OCI-LY3 (cell line): ENCODE measurements at regions not wholly inside any gene's neighbourhood (a gene's known extent, or its start where the extent isn't known, plus 50 kb on each side); places are given as distances from the start of the nearest gene placed in this dataset.

ENCODE experiments used
- H2AFZ ChIP-seq: fragments of 200-600, 300-600 bp; shearing (Covaris generic); 2 replicates; pipeline ENCODE4 v1.6.0; 2014; ENCODE audit warnings: antibody characterized with exemption, low read depth, low read length
- H3K27ac ChIP-seq: fragments of 200-600, 300-600 bp; sonication (generic); 2 replicates; pipeline ENCODE4 v1.5.1; 2014; ENCODE audit warnings: mild to moderate bottlenecking, low read length, moderate library complexity, mixed read lengths
- H3K27me3 ChIP-seq: fragments of 200-600, 300-600 bp; sonication (generic); 2 replicates; pipeline ENCODE4 v1.6.1; 2014; ENCODE audit warnings: low read depth, low read length, mixed read lengths
- H3K36me3 ChIP-seq: fragments of 200-600, 300-600 bp; sonication (generic); replicated peaks from 2 replicates; pipeline ENCODE3; 2014; ENCODE audit warnings: low read depth, low read length, mixed read lengths
- H3K4me1 ChIP-seq: fragments of 300-600, 200-600 bp; sonication (generic); 2 replicates; pipeline ENCODE4 v1.6.1; 2014; ENCODE audit warnings: low read length, mixed read lengths
- H3K4me2 ChIP-seq: fragments of 200-600, 300-600 bp; sonication (generic); 2 replicates; pipeline ENCODE4 v1.6.1; 2014; ENCODE audit warnings: low read length, mixed read lengths
- H3K4me3 ChIP-seq: fragments of 300-600, 200-600 bp; sonication (generic); 2 replicates; pipeline ENCODE4 v1.5.1; 2014; ENCODE audit warnings: antibody characterized with exemption, mild to moderate bottlenecking, low read length, moderate library complexity
- H3K79me2 ChIP-seq: fragments of 300-600, 200-600 bp; shearing (Covaris generic); 2 replicates; pipeline ENCODE4 v1.6.1; 2014; ENCODE audit warnings: mild to moderate bottlenecking, low read length, mixed read lengths
- H3K9ac ChIP-seq: fragments of 300-600, 200-600 bp; shearing (Covaris generic); 2 replicates; pipeline ENCODE4 v1.6.0; 2014; ENCODE audit warnings: mild to moderate bottlenecking, low read length, moderate library complexity
- H3K9me3 ChIP-seq: fragments of 200-600, 300-600 bp; shearing (Covaris generic); 2 replicates; pipeline ENCODE4 v1.6.1; 2014; ENCODE audit warnings: low read length, mixed read lengths; ENCODE audit not compliant: insufficient read depth
- H4K20me1 ChIP-seq: fragments of 200-600, 300-600 bp; sonication (generic); 2 replicates; pipeline ENCODE4 v1.6.1; 2016; ENCODE audit warnings: low read length, mixed read lengths; ENCODE audit not compliant: insufficient read depth
- EZH2phosphoT487 ChIP-seq: fragments of 200-600 bp; shearing (Covaris generic); IDR thresholded peaks from 2 replicates; pipeline ENCODE4 v1.6.1; 2018; ENCODE audit warnings: antibody characterized with exemption, mixed run types, low read depth
- TF ChIP-seq, protein P1 (sequence below): fragments of 200-600, 300-600 bp; sonication (generic); IDR thresholded peaks from 2 replicates; pipeline ENCODE4 v1.5.1; 2014; ENCODE audit warnings: antibody characterized with exemption, low read length, low read depth

DNA sequence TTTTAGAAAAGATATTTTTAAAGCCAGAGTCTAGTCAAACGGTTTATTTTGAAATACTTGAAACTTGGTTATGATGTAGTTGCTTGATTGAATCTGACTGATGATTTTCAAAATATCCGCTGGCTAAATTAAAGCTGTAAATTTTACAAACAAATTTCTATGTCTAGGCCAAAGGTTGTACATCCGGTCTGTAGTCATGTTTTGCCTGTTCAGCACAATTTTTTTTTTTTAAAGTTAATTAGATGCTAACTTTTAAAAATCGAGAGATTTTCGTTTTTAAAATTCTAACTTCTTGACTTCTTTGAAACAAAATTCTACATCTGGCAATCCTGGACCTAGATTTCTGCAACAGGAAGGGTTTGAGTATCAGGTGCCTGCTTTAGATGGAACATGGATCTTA, 412.4 kb downstream of the TXNL1 start:
- Histone ChIP-seq H3K36me3 (peaks cover 33% of the 10 kb centered on the region), H3K9ac (no peak overlapping the region), H4K20me1 (no peaks in the 10 kb centered on the region), H3K4me3 (no peak overlapping the region), H3K27ac (no peak overlapping the region), H3K4me2 (no peak overlapping the region), H3K4me1 (no peaks in the 10 kb centered on the region), H3K9me3 (peaks cover 35% of the 10 kb centered on the region), H3K27me3 (no peaks in the 10 kb centered on the region), H2AFZ (no peak overlapping the region), H3K79me2 (no peaks in the 10 kb centered on the region)
- TF ChIP-seq EZH2phosphoT487 = no peak
- TF ChIP-seq, protein P1, sequence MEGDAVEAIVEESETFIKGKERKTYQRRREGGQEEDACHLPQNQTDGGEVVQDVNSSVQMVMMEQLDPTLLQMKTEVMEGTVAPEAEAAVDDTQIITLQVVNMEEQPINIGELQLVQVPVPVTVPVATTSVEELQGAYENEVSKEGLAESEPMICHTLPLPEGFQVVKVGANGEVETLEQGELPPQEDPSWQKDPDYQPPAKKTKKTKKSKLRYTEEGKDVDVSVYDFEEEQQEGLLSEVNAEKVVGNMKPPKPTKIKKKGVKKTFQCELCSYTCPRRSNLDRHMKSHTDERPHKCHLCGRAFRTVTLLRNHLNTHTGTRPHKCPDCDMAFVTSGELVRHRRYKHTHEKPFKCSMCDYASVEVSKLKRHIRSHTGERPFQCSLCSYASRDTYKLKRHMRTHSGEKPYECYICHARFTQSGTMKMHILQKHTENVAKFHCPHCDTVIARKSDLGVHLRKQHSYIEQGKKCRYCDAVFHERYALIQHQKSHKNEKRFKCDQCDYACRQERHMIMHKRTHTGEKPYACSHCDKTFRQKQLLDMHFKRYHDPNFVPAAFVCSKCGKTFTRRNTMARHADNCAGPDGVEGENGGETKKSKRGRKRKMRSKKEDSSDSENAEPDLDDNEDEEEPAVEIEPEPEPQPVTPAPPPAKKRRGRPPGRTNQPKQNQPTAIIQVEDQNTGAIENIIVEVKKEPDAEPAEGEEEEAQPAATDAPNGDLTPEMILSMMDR = no peak

DNA sequence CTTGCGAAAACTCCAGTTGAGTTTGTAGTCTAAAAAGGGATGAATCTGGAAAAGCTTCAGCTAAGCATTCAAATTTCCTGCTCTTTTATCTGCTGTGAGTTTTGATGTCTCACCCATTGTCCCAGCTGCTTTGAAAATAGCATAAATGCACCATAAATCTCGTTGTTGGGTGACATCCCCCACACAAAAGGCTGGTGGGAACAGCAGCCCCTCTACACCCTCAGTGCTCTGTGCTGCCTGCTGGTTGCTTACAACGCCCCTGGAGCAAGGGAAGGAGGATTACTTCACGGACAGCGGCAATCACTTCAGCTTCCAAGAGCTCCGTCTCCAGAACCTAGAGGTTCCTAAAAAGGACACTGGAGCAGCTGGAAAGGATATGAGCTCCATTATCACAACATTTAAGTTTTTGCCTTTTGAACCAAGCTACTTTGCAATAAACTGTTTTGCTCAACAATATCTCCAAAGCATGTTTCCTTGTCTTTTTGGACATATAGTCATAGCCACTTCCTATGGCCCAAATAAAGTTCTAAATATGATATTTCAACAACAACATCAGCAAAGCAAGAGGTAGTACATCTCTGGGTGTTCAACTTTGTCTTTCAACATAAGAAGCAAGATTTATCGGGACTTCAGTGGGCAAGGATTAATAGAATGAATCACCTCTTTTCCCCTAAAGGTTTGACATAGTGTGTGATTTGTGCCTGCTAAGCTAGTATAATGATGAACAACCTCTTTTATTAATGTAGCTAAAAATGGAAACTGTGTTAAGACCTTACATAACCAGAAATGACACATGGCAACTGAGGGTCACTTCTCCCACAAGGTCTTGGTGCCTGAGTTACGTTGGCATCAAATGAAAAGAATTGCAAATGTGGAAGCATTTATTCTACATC, 413.5 kb downstream of the TXNL1 start:
- Histone ChIP-seq H2AFZ (no peak overlapping the region), H3K4me3 (no peak overlapping the region), H3K27me3 (no peaks in the 10 kb centered on the region), H3K36me3 (peaks cover 23% of the 10 kb centered on the region), H4K20me1 (no peaks in the 10 kb centered on the region), H3K9ac (no peak overlapping the region), H3K27ac (no peak overlapping the region), H3K4me2 (no peak overlapping the region), H3K4me1 (no peaks in the 10 kb centered on the region), H3K79me2 (no peaks in the 10 kb centered on the region), H3K9me3 (peaks cover 24% of the 10 kb centered on the region; the same call in 1 of the 2 replicates)
- no peak for TF ChIP-seq EZH2phosphoT487
- TF ChIP-seq, protein P1 = no peak

DNA sequence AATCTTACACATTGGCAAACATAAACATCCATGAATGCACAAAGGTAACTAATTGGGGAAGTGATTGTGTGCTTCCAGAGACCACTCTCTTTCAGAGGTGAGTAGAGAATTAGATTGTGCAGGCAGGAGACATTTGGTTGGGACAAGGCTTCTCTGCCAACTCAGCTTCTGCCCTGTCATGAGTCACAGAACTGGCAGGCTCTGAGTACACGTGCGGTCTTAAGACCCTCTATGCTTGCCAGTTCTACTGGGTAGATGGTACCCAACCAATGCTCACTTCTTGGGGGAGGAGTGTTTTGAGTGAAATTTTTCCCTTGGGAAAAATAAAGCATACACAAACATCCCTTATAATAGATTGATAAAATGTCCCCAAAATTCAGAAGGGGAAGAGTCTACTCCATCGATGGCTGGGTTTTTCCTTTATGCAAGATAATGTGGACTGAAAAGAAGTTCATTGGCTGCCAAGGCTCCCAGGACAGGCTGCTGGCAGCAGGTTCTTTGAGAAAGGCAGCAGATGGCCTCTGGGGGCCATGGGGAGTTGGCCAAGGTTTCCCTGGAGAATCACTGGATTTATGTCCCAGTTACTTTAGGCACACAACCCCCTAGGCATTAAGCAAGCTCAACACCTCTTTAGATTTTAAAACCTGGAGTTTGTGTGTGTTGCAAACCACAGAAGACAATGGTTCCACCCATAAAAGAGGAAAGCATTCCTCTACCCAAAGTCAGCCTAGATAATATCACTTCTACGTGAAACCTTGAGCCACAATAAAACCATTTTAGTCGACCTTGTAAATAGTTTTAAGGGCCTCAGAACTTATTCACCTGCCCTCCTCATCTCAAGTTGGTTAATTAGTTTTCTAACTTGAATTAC, 417.0 kb downstream of the TXNL1 start:
- no peak overlapping the region for H2AFZ ChIP-seq
- no peak overlapping the region for H3K4me3 ChIP-seq
- H3K4me2 ChIP-seq = no peak overlapping the region
- H3K9me3 ChIP-seq = 0 out of 2 replicates have a peak, but pooled peaks cover 3% of the 10 kb centered on the region
- H3K4me1 ChIP-seq = no peaks in the 10 kb centered on the region
- no peak overlapping the region for H3K9ac ChIP-seq
- no peaks in the 10 kb centered on the region for H3K27me3 ChIP-seq
- no peak overlapping the region for H3K27ac ChIP-seq
- H3K79me2 ChIP-seq = no peaks in the 10 kb centered on the region
- H4K20me1 ChIP-seq = no peaks in the 10 kb centered on the region
- TF ChIP-seq EZH2phosphoT487 = no peak
- TF ChIP-seq, protein P1 = no peak
- peaks cover 6% of the 10 kb centered on the region for H3K36me3 ChIP-seq

DNA sequence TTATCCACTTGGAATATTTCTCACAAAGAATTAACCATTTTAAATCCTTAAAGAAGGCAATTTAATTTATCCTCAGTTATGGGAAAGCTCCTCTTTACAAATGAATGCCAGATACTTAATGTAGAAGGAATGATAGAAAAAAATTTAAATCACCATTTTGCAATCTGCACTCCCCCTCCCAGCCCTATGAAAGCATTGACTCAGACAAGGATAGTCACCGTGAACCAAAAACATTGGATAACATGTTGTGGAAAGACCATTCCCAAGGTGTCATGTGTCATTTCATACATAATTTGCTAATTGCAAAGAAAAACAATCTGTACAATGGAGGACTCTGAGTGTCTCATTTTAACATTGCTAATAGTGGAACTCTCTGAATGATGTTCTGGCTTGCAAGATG, 421.0 kb downstream of the TXNL1 start:
- Histone ChIP-seq H3K9me3 (no peaks in the 10 kb centered on the region), H2AFZ (0 out of 2 replicates have a peak overlapping the region, but pooled peaks have one; percentile 18), H3K9ac (no peak overlapping the region), H3K27me3 (no peaks in the 10 kb centered on the region), H3K36me3 (peaks cover 3% of the 10 kb centered on the region), H4K20me1 (no peaks in the 10 kb centered on the region), H3K79me2 (no peaks in the 10 kb centered on the region), H3K4me1 (peaks cover 5% of the 10 kb centered on the region; the same call in 1 of the 2 replicates), H3K4me2 (no peak overlapping the region), H3K27ac (no peak overlapping the region), H3K4me3 (no peak overlapping the region)
- TF ChIP-seq, protein P1 = no peak
- TF ChIP-seq EZH2phosphoT487 = no peak
